ENCODE measurements at regions not wholly inside any gene's neighbourhood (a gene's known extent, or its start where the extent isn't known, plus 50 kb on each side); places are given as distances from the start of the nearest gene placed in this dataset.

DNA sequence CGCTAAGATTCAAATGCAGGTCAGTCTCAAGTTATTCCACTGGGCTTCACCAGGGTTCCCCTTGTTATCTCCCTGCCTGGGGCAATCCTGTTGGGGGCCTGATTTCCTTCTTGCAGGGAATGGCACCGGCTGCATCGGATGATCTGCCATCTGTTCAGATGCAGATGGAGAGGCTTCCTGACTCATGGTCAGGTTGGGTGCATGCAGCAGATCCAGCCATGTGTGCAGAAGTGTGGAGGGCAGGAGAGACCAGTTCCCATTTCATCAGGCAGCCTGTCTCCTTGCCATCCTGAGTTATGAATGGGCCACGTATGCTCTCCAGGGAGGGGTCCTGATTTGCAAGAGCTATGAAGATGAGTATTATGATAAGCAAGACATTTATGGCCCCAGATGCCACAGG is 161.2 kb upstream of the PLET1 start:
- TF ChIP-seq SUZ12 (IDR thresholded peaks at IDR 0.05), result no peak
- no peak for TF ChIP-seq FOXM1 (IDR thresholded peaks at IDR 0.05; ENCODE audit: borderline replicate concordance)
- no peak for TF ChIP-seq ELF4 (IDR thresholded peaks at IDR 0.05)
- no peak for TF ChIP-seq SP1 (IDR thresholded peaks at IDR 0.05)
- no peak for TF ChIP-seq FOXA1 (IDR thresholded peaks at IDR 0.05)
- no peak for TF ChIP-seq L3MBTL2 (conservative IDR thresholded peaks at IDR 0.05)
- no peak for TF ChIP-seq HDGF (IDR thresholded peaks at IDR 0.05; ENCODE audit: borderline replicate concordance)
- TF ChIP-seq BHLHE40 (IDR thresholded peaks at IDR 0.05; ENCODE audit: borderline replicate concordance), result no peak
- TF ChIP-seq, protein P1, sequence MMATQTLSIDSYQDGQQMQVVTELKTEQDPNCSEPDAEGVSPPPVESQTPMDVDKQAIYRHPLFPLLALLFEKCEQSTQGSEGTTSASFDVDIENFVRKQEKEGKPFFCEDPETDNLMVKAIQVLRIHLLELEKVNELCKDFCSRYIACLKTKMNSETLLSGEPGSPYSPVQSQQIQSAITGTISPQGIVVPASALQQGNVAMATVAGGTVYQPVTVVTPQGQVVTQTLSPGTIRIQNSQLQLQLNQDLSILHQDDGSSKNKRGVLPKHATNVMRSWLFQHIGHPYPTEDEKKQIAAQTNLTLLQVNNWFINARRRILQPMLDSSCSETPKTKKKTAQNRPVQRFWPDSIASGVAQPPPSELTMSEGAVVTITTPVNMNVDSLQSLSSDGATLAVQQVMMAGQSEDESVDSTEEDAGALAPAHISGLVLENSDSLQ (IDR thresholded peaks at IDR 0.05), result no peak
- TF ChIP-seq CTBP1 (IDR thresholded peaks at IDR 0.05; ENCODE audit: borderline replicate concordance), result no peak
- no peak for TF ChIP-seq ARNT (IDR thresholded peaks at IDR 0.05)
- TF ChIP-seq ZNF384 (IDR thresholded peaks at IDR 0.05), result no peak
